SK-N-SH treated with all-trans-retinoic acid at 6 μM for 48 hours (cell line): ENCODE measurements at regions not wholly inside any gene's neighbourhood (a gene's known extent, or its start where the extent isn't known, plus 50 kb on each side); places are given as distances from the start of the nearest gene placed in this dataset.

Experiments used
- ATAC-seq: fragments of 200-7000 bp; cut with Tn5 transposase; 3 replicates; pipeline ENCODE4 v1.9.1; 2020; ENCODE audit warnings: mild to moderate bottlenecking, moderate library complexity
- BACH2 ChIP-seq: fragments of 250-450 bp; sonication (Bioruptor Pico); IDR thresholded peaks from 2 replicates; pipeline ENCODE4 v1.9.0; 2021; ENCODE audit warnings: mild to moderate bottlenecking, borderline replicate concordance
- CREB5 ChIP-seq: fragments of 250-450 bp; sonication (Bioruptor Pico); IDR thresholded peaks from 2 replicates; pipeline ENCODE4 v1.5.1; 2020; ENCODE audit warnings: low read depth, mild to moderate bottlenecking, moderate library complexity
- CSDC2 ChIP-seq: fragments of 250-450 bp; sonication (Bioruptor Pico); IDR thresholded peaks from 2 replicates; pipeline ENCODE4 v1.5.0; 2020; ENCODE audit warnings: mild to moderate bottlenecking, moderate library complexity
- ESRRG ChIP-seq: fragments of 250-450 bp; sonication (Bioruptor Pico); IDR thresholded peaks from 2 replicates; pipeline ENCODE4 v1.6.1; 2021; ENCODE audit warnings: mild to moderate bottlenecking
- GLIS3 ChIP-seq: fragments of 250-450 bp; sonication (Bioruptor Pico); IDR thresholded peaks from 2 replicates; pipeline ENCODE4 v1.5.0; 2020; ENCODE audit warnings: mild to moderate bottlenecking, moderate library complexity
- ISL1 ChIP-seq: fragments of 250-450 bp; sonication (Bioruptor Pico); IDR thresholded peaks from 2 replicates; pipeline ENCODE4 v2.1.2; 2022; ENCODE audit warnings: mild to moderate bottlenecking, moderate library complexity
- OSR1 ChIP-seq: fragments of 250-450 bp; sonication (Bioruptor Pico); IDR thresholded peaks from 2 replicates; pipeline ENCODE4 v1.8.0; 2022; ENCODE audit warnings: moderate library complexity, mild to moderate bottlenecking, inconsistent platforms
- PATZ1 ChIP-seq: fragments of 250-450 bp; sonication (Bioruptor Pico); IDR thresholded peaks from 2 replicates; pipeline ENCODE4 v1.8.0; 2020; ENCODE audit warnings: mild to moderate bottlenecking, moderate library complexity, borderline replicate concordance
- POU6F1 ChIP-seq: fragments of 250-450 bp; sonication (Bioruptor Pico); IDR thresholded peaks from 2 replicates; pipeline ENCODE4 v1.8.0; 2021; ENCODE audit warnings: low read depth, mild to moderate bottlenecking, moderate library complexity, borderline replicate concordance
- PPARA ChIP-seq: fragments of 250-450 bp; sonication (Bioruptor Pico); IDR thresholded peaks from 2 replicates; pipeline ENCODE4 v1.5.0; 2020; ENCODE audit warnings: mild to moderate bottlenecking, borderline replicate concordance
- RARB ChIP-seq: fragments of 250-450 bp; sonication (Bioruptor Pico); IDR thresholded peaks from 2 replicates; pipeline ENCODE4 v1.8.0; 2021; ENCODE audit warnings: mild to moderate bottlenecking, moderate library complexity
- SNAI2 ChIP-seq: fragments of 250-450 bp; sonication (Bioruptor Pico); IDR thresholded peaks from 2 replicates; pipeline ENCODE4 v1.5.0; 2020; ENCODE audit warnings: mild to moderate bottlenecking, moderate library complexity
- TCF4 ChIP-seq: fragments of 250-450 bp; sonication (Bioruptor Pico); IDR thresholded peaks from 2 replicates; pipeline ENCODE4 v1.8.0; 2021; ENCODE audit warnings: mild to moderate bottlenecking, moderate library complexity, borderline replicate concordance
- TOX ChIP-seq: fragments of 250-450 bp; sonication (Bioruptor Pico); IDR thresholded peaks from 2 replicates; pipeline ENCODE4 v1.8.0; 2021; ENCODE audit warnings: mild to moderate bottlenecking, moderate library complexity, borderline replicate concordance
- TSHZ2 ChIP-seq: fragments of 250-450 bp; sonication (Bioruptor Pico); IDR thresholded peaks from 2 replicates; pipeline ENCODE4 v1.5.0; 2020; ENCODE audit warnings: mild to moderate bottlenecking, moderate library complexity
- ZC3H10 ChIP-seq: fragments of 250-450 bp; sonication (Bioruptor Pico); IDR thresholded peaks from 2 replicates; pipeline ENCODE4 v1.5.1; 2021; ENCODE audit warnings: mild to moderate bottlenecking, moderate library complexity
- ZFP3 ChIP-seq: fragments of 250-450 bp; sonication (Bioruptor Pico); IDR thresholded peaks from 2 replicates; pipeline ENCODE4 v1.5.0; 2020; ENCODE audit warnings: mild to moderate bottlenecking, moderate library complexity
- ZFP30 ChIP-seq: fragments of 450-650 bp; formaldehyde crosslinking; IDR thresholded peaks from 2 replicates; pipeline ENCODE4 v1.5.0; 2022; ENCODE audit warnings: mild to moderate bottlenecking, moderate library complexity
- ZNF565 ChIP-seq: fragments of 450-650 bp; formaldehyde crosslinking; conservative IDR thresholded peaks from 2 replicates; pipeline ENCODE4 v1.5.0; 2020; ENCODE audit warnings: low read depth, mild to moderate bottlenecking, moderate library complexity
- ZNF70 ChIP-seq: fragments of 450-650 bp; formaldehyde crosslinking; IDR thresholded peaks from 2 replicates; pipeline ENCODE4 v1.5.0; 2020; ENCODE audit warnings: mild to moderate bottlenecking, moderate library complexity

- peak; percentile 74 for ATAC-seq
- no peak for TF ChIP-seq PATZ1 (CRISPR knock-in tag)
- TF ChIP-seq BACH2 (CRISPR knock-in tag), result no peak
- TF ChIP-seq TCF4 (CRISPR knock-in tag), result no peak
- TF ChIP-seq ZNF70 (CRISPR knock-in tag), result no peak
- no peak for TF ChIP-seq TOX
- TF ChIP-seq ZFP30 (CRISPR knock-in tag), result no peak
- no peak for TF ChIP-seq ISL1
These were observed 139.5 kb downstream of the PLCE1 start for GRCh38 chr10:94133239-94133638.

- TF ChIP-seq SNAI2 (CRISPR knock-in tag) (no peak), POU6F1 (CRISPR knock-in tag) (no peak), ZNF70 (CRISPR knock-in tag) (no peak), TOX (no peak), ESRRG (CRISPR knock-in tag) (no peak), PATZ1 (CRISPR knock-in tag) (no peak), RARB (CRISPR knock-in tag) (no peak), BACH2 (CRISPR knock-in tag) (no peak), CSDC2 (CRISPR knock-in tag) (no peak), CREB5 (CRISPR knock-in tag) (no peak), TSHZ2 (CRISPR knock-in tag) (no peak), ZNF565 (CRISPR knock-in tag) (no peak), TCF4 (CRISPR knock-in tag) (no peak)
- ATAC-seq, result no peak
These were observed 144.0 kb downstream of the PLCE1 start for GRCh38 chr10:94137747-94138146.

GRCh38 chr10:94138391-94138790, 144.7 kb downstream of the PLCE1 start:
- peak; percentile 22; the same call in 1 of the 3 replicates for ATAC-seq
- TF ChIP-seq POU6F1 (CRISPR knock-in tag) (no peak), OSR1 (CRISPR knock-in tag) (no peak), CREB5 (CRISPR knock-in tag) (no peak), SNAI2 (CRISPR knock-in tag) (no peak), ESRRG (CRISPR knock-in tag) (no peak), GLIS3 (no peak), ZC3H10 (CRISPR knock-in tag) (no peak), ZFP30 (CRISPR knock-in tag) (no peak), ZFP3 (no peak), CSDC2 (CRISPR knock-in tag) (no peak), TCF4 (CRISPR knock-in tag) (no peak), ISL1 (no peak), TOX (no peak), PATZ1 (CRISPR knock-in tag) (no peak), RARB (CRISPR knock-in tag) (no peak), ZNF565 (CRISPR knock-in tag) (no peak), PPARA (CRISPR knock-in tag) (no peak)
